Fibroblast of the conjunctiva (primary cell): ENCODE measurements at regions not wholly inside any gene's neighbourhood (a gene's known extent, or its start where the extent isn't known, plus 50 kb on each side); places are given as distances from the start of the nearest gene placed in this dataset.

Experiments
- DNase-seq: peaks from one replicate; pipeline ENCODE4 v3.0.0-alpha.2; 2010; ENCODE audit warnings: low read depth

DNA sequence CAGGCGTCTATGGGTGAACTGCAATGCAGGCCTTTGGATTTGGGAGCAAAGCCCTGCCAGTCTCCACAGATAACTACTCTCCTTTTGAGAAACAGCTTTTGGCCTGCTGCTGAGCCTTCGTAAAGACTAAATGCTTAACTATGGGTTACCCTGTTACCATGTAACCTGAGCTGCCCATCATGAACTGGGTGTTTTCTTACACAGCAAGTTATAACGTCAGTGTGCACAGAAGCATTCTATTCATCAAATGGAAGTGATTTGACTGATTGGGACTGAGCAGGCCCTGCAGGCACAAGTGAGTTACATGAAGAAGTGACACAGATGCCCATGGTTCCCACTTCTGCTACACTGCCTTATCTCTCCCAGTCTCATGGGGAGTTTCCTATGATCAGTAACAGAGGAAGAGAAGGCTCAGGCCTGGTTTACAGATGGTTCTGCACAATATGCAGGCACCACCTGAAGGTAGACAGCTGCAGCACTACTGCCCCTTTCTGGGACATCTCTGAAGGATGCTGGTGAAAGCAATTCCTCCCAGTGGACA lies 319.1 kb downstream of the CD83 start:
- no peak for DNase-seq

DNA sequence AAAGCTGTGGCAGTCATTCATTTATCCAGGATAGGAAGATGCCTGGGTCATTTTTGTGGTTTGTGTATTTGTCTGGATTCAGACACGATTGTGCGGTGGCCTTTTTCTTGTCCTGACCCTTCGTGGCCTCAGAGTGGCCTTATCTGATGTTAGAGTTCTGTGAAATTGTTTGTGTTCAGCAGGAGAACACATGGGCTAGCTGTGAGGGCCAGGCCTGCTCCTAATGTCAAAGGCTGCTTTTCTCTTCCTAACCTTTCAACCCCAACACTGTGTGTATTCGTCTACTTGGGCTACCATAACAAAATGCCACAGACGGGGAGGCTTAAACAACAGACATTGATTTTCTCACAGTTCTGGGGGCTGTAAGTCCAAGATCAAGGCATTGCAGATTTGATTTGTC lies 321.8 kb downstream of the CD83 start:
- no peak for DNase-seq

DNA sequence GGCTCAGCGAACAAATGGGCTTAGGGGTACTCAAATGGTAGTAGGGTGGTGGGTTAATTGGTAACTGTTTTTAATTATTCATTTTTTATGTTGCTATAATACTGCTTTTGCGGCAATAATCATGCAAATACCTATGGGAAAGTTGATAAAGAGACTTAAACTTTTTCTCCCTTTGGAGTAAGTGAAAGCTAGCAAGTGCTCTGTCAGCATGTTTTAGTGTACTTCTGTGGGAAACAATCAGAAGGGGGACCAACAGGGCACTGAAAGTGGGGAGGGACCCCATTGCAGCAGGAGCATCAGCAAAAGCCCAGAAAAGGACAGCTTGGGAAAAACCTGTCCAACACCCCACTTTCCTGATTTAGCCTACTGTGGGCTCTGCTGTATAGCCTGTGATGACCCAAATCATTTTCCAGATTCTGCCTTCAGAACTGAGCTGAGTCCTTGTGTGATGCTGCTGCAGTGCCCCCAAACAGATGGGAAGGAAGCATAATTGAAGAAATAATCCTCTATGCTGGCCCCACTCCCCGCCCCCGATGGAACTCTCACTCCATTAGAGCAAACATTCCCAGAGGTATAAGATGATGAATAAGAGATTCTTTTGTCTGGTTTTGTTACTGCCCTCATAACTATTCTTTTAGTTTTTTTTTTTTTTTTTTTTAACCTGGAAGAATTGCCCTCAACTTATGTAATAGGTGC lies 322.8 kb downstream of the CD83 start:
- DNase-seq, result no peak

DNA sequence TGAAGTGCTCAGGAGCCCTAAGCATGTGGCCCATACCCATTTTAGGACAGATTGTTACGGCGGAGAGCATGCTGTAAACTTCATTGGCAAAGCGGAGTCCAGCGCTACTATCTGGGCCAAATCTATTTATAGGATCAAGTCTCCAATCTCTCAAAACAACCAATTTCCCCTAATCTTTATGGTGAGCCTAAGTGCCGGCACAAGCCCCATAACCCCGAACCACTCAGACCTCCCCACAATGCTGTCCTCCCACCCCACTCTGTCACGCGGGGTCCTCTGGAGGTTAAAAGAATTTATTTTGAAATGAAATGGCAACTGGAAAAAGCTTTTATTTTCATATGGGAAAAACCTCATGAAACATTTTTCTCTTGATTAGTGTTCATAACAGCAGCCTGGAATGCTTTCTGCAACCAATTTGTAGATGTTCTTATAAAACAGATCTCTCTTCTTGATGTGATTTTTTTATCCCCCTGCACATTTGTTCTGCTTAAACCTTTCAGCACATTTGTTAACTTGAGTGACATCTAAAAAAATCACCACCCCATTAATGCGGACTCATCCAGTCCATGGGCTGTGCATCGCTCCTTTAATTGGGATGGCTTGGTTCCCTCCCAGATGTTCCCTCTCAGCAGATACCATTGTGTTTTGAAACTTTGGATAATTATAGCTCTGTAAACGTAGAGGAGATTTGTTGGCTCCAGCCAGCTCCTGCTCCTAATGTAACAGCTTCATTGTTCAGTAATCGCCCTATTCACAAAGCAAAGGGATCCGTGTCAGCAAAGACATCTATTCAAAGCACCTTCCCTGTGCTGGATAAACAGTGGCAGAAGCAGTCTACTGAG lies 323.6 kb downstream of the CD83 start:
- peak; percentile 17 for DNase-seq

DNA sequence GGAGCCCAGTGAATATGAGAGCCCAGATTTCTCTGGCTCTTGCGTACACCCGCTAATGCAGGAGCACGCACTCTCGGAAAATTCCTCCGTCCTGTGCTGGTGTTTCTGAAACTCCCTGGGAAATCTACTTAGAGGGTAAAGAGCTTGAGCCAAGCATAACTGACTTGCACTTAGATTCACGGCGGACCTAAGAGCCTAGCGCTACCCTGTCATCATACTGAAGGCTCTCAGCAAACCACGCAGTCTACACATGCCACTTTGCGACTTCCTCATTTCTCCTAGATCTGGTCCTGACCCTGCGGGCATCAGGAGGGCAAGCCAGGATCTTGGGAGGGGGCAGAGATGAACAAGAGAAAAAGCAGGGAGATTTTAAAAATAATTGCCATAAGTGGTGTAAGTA lies 324.7 kb downstream of the CD83 start:
- DNase-seq, result no peak

DNA sequence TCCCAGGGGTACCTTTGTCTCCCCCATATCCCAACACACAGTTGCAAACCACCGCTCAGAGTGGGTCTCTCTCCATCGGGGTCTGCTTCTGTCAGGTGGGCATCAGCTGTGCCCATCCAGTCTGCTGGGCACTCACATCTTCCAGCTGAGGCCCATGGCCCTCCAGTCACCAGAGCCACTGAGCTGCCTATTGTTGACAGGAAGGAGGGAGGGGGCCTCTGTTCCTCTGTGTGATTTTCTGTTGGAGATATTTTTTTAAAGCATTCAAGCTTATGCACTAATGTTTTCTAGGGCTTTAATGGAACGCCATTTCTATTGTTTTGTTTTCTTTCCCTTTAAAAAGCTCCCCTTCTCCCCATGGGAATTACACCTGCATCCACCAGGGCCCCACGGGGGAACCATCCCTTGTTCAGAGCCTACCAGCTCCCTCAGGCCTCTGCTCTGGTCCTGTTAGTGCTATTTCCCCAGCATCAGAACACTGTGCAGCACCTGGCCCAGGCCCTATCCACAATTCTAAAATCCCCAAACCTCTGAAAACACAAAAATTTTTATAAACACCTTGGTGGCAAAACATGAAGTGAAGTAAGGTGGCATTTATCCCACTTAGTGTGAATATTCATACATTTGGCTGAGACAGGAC lies 326.2 kb downstream of the CD83 start:
- DNase-seq, result no peak

DNA sequence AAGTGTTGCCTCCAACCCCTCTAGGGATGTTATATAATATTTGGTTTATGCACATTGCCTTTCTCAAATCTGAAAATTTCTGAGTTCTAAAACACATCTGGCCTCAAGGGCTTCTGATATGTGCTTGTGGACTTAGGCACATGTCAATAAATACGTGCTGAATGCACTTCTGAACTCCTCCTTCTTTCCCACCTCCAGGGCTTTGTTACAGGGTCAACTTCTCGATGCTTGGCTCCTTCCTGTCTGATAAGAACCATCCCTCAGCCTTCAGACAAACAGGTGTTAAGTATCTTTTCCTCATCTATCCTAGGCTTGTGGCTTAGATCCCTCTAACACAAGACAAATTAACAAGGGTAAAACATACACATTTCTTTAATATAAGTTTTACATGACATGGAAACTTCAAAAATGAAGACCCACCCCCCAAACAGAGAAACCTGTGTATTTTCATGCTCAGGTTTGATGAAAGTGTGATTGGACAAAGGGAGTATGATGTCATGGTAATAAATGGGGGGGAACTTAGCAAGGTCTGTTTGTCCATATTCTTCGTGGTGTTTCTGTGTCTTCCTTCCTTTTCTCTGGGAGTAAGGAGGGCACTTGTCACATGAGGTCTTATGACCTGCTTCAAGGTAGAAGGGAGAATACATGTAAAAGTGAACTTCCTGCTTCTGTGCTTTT lies 326.9 kb downstream of the CD83 start:
- no peak for DNase-seq

DNA sequence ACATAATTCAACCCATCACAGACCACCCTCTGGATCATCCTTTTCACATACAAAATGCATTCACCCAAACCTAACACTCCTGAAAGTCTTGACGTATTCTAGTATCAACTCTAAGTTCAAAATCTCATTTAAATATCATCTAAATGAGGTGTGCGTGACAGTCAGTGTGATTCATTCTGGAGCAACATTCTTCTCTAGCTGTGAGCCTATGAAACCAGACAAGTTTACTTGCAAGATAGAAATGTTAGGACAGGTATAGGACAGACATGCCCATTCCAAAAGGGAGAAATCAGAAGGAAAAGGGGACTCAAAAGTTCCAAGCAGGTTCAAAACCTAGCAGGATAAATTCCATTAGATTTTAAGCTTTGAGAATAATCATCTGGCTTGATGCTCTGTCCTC lies 329.7 kb downstream of the CD83 start:
- no peak for DNase-seq

DNA sequence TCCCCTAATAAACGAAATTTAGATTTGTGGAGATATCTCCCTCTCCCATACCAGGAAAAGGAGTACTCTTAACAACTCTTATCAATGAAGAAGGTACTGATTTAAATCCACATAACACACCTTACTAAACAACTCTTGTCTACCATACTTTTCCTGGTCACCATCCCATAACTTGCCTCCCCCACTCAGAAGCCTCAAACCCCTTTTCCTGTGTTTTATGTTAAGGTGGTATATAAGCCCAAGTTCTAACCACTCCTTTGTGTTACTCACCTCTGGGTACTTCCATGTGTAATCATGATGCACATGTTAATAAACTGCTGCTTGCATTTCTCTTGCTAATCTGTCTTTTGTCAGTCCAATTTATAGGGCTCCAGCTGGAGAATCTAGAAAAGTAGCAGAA lies 330.7 kb downstream of the CD83 start:
- DNase-seq, result no peak

DNA sequence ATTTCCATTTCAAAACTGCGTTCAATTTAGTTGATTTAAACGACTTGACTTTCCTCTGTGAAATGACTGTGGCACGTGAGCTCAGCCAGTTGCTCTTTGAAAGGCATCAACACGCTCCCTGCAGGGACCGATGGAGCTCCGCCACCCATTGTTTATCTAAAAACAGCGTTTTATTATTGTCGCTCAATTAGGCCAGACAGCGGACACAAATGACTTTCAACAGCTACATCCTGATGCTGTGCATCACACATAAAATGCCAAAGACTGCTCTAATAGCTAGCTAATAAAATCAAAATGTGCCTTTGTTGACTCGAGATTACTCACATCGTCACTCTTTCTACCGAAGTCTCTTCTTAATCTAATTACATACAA lies 332.5 kb downstream of the CD83 start:
- DNase-seq, result no peak

DNA sequence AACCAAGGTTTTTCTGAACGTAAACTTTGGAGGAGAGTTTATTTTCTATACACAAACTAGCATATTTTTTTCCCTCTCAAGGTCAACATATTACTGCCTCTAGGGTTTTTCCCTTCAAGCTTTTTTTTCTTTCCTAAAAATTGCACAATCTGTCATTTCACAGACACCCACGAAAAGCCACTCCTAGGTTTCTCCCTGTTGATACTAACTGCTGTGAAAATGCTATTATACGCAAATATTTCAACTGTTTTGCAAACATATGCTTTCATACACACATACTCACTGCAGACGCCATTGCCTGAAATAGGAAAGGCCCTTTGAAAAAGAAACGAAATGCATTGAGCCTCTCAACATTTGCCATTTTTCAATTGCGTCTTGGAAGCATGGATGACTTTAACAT lies 333.0 kb downstream of the CD83 start:
- DNase-seq, result no peak

DNA sequence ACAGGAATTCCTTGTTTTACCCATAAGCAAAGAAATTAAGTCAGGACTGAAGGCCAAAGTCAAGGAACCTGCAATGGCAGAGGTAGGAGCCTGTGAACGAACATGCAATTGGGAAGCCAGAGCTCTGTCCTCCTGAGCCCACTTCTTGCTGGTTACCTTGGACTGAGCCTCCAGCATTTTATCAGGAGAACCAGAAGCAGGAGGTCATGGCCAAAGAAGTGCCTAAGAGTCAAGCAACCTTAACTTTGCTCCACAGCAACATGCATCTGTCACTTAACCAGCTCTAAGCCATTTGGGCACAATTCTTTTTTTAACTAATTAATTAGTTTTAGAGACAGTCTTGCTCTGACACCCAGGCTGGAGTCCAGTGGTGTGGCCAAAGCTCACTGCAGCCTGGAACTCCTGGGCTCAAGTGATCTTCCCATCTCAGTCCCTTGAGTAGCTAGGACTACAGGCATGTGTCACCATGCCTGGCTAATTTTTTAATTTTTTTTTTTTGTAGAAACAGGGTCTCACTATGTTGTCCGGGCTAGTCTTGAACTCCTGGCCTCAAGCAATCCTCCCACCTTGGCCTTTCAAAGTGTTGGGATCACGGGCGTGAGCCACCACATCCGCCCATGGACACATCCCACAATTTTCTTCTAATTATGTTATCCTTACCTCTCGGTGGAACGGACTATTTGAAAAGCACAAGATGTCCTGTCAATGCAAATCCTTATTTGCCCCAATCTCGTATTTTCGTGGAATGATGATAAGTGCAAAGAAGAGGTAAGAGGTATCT lies 334.2 kb downstream of the CD83 start:
- DNase-seq, result no peak

DNA sequence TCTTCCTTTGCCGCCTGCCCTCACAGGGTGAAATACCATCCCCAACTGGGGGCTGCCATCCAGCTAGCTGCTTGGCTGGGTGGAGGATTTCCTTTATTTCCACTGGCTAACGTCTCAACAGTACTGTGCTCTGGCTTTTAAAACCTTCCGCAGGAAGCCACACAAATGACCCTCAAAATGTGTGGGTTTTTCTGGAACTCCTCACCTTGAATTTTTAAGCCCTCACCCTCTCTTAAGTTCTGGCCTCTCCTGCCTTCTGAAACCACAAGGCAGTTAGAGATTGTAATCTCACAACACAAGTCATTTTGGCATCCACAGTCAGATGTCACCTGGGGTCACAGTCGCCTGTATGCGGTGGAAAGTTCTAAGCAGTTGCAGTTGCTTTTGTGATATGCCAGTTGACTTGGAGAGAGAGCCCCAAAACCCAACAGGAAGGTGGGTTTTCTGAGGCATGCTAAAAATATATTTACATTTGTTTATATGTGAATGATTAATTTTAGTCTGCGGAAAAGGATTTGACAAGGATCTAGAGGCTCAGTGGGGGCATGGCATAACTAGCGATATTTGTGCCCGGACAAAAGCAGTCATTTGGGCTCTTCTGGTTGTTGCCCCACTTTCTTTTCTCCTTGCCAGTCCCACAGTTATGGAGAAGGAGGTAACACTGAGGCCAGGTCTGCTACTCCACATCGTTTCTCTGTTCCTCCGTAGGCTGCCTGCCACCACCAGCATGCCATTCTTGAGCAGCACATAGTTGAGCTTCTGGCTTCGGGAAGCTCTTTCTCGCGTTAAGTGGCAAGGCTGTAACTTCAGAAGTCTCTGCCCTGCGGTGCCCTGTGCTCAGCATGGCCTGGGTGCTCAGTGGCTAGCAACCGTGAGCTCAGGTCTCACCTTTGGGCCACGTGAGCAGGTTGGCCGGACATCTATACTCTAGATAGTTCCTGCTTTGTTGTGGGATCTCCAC lies 335.3 kb downstream of the CD83 start:
- DNase-seq, result no peak

DNA sequence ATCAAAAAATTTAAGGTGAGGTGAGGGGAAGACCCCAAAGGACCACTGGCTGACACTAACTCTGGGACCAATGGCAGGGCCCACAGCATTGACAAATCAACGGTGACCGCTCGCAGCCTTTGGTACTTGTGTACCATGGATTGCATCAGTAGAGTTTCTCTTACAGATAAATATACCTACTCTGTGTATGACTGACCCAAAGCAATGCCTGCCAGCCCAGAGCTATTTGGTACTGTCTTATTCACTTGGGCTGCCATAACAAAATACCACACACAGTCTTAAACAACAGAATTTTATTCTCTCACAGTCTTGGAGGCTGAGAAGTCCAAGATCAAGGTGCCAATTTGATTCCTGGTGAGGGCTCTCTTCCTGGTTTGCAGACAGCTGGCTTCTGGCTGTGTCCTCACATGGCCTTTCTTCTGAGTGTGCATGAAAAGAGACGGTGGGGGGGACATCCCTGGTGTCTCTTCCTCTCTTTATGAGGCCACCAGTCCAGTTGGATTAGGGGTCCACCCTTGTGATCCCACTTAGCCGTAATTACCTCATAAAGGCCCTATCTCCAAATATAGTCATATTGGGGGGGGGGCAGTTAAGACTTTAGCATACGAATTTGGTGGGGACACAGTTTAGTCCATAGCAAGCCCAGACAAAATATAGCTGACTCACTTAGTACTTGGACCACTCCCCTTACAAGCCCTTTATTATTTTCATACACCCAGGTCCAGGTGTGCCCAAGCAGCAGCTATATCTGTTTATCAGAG lies 336.3 kb downstream of the CD83 start:
- no peak for DNase-seq

DNA sequence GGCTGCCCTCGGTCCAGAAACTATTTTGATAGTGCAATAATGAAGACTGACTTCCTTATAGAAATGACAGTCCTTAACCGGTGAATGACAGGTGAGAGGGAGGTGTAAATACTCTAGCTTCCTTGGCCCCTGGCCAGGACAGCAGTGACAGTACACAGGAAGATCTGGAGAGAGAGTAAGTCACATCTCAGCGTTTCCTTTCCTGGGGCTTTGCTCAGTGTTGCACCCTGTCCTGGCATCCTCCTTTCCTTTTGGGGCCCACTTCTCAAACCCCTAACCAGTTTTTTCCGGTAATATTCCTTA lies 336.9 kb downstream of the CD83 start:
- no peak for DNase-seq

DNA sequence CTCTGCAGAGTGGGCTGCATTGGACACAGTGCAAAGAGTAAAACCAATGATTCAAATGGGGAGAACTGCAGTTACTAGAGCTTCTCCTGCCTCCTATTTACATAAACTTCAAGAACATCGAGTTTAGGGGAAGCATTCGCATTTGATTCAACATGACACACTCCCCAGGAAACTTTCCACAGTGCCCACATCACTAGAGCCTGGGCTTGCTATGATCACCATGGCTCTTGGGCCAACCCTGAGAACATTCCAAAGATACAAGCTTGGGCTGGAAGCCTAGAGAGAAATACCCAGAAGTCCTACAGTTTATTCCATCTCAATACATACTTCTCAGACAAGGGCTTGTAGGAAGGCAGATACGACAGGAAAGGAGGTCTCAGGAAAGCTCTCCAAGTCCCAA lies 337.9 kb downstream of the CD83 start:
- no peak for DNase-seq

DNA sequence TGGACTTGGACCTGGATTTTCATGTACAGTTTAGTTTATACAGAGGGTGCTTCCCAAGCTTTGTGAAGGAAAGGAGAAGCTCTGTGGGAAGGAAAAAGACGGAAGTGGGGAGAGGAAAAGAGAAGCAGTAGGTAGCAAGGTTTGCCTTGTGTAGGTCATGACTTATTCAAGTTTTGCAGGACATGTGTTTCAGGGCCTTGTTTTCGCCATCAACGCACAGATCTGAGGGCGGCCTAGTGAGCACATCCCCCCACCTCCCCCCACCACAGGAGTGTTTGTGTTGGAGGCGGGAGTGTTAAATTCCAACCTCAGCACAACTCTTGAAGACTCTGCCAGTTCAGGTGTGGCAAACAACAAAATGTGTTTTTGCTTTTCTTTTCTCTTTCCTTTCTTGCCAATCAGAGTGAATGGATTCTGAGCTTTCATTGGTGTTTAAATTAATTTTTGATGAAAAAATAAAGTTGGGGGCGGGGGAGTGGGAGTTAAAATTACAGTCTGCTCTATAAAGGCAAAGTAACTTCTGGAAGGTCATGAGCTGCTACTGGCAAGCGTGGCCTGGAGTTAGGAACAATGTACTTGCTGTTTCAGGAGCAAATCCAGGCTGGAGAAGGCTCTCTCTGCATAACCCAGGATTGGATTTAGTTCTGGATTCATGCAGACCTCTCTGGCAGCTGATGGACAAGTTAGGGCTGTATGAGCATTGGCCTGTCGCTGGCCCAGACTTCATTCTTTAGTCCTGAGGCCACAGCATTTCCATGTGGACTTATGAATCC lies 338.5 kb downstream of the CD83 start:
- no peak for DNase-seq

DNA sequence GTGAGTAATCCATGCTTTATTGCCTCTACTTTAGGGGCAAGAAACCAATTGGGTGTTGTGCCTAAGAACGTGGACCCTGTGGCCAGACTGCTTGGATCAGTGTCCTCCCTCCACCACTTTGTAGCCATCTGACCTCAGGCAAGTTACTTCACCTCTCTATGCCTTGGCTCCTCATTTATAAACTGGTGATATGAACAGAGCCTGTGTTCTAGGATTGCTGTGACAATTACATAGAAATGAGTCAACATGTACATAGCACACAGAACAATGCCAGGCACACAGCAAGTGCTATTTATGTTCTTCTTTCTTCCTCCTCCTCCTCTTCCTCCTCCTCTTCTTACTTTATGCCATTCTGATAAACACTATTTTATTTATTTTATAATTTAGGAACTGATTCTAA lies 339.4 kb downstream of the CD83 start:
- no peak for DNase-seq

DNA sequence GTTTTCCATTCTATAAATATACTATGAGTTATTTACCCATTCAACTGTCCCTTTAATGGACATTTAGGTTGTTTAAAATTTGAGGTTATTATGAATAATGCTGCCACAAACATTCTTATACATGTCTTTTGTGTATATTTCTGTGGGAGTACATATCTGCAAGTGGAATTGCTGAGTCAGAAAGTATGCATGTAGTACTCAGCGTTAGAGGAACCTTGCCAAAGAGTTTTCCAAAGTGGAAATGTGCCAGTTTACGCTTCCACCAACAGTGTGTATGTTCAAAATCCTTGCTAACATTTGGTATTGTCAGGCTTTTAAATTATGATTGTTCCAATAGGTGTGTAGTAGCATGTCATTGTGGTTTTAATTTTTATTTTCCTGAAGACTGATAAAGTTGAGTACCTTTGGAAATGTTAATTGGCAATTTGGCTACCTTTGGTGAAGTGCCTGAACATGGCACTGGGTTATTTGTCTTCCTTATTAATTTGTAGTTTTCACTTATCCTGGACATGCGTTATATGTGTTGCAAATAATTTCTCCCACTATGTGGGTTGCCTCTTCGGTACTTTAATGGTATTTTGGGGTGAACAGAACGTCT lies 341.2 kb downstream of the CD83 start:
- DNase-seq, result peak; percentile 80
